HepG2 (cell line): ENCODE measurements at regions not wholly inside any gene's neighbourhood (a gene's known extent, or its start where the extent isn't known, plus 50 kb on each side); places are given as distances from the start of the nearest gene placed in this dataset.

Experiments
- ATAC-seq: fragments of 200-7000 bp; cut with Tn5 transposase; 3 replicates; pipeline ENCODE4 v1.9.1; 2020; ENCODE audit warnings: mild to moderate bottlenecking, moderate library complexity
- BruUV-seq: library from RNA; stranded (reverse); fragments of 400-500 nt; replicated peaks from 2 replicates; lab custom pipeline; 2021; lab: Mats Ljungman, UMichigan
- CTCF ChIA-PET: fragments of 300-600 bp; formaldehyde crosslinking; extraction: SDS; loops from one replicate; lab custom pipeline; 2021; ENCODE audit warnings: low total read pairs, inconsistent platforms, low intra/inter-chr PET ratio; lab: Yijun Ruan, JAX
- POLR2A ChIA-PET: fragments of 350-600 bp; sonication (Branson Sonifier 250); formaldehyde crosslinking; loops from one replicate; lab custom pipeline; 2020; ENCODE audit warnings: antibody characterized with exemption, inconsistent platforms; lab: Yijun Ruan, JAX
- DNase-seq: peaks from one replicate; pipeline ENCODE4 v3.0.0-alpha.2; 2015; ENCODE audit warnings: low spot score
- FAIRE-seq: peaks from 3 replicates; lab custom pipeline; 2011; peaks lifted over from hg19 to GRCh38; lab: Jason Lieb, UNC
- H2AFZ ChIP-seq: one replicate; pipeline ENCODE4 v1.6.1; 2011; ENCODE audit warnings: low read length, inconsistent platforms
- H3K27ac ChIP-seq: fragments of 300-600 bp; 3 replicates; pipeline ENCODE4 v1.8.0; 2011; ENCODE audit warnings: mixed run types, mild to moderate bottlenecking, mixed read lengths, low read length, inconsistent platforms; ENCODE audit not compliant: insufficient read depth; ENCODE audit errors: extremely low read length
- H3K27me3 ChIP-seq, 2 experiments: fragments of 200-600 bp in 1 of 2; 2 replicates in 1 of 2; 3 replicates in 1 of 2; pipeline versions ENCODE4 v1.6.0 to v1.8.0; 2011; ENCODE audit warnings: low read length in 2 of 2, mild to moderate bottlenecking in 2 of 2, moderate library complexity in 2 of 2, inconsistent platforms in 1 of 2; ENCODE audit not compliant: insufficient read depth in 2 of 2, control insufficient read depth in 1 of 2
- H3K36me3 ChIP-seq, 2 experiments: fragments of 200-600 bp in 1 of 2; replicated peaks in 1 of 2; 2 replicates in 1 of 2; 3 replicates in 1 of 2; pipeline versions ENCODE4 v1.5.1 to v1.8.0; 2011; ENCODE audit warnings: low read length in 2 of 2, inconsistent platforms in 1 of 2; ENCODE audit not compliant: insufficient read depth in 2 of 2, control insufficient read depth in 1 of 2
- H3K4me1 ChIP-seq: 2 replicates; pipeline ENCODE4 v1.5.1; 2012; ENCODE audit warnings: low read length, inconsistent platforms; ENCODE audit not compliant: insufficient read depth
- H3K4me2 ChIP-seq: 2 replicates; pipeline ENCODE4 v1.6.0; 2011; ENCODE audit warnings: low read depth, low read length, inconsistent platforms
- H3K4me3 ChIP-seq, 3 experiments: fragments of 200-600 bp in 1 of 3; sonication (generic), shearing (Covaris generic) in 1 of 3; replicated peaks in 1 of 3; 2 replicates each; pipeline ENCODE4 v1.5.1; 2011 to 2016; ENCODE audit warnings: low read length in 3 of 3, inconsistent platforms in 2 of 3, low read depth in 2 of 3, mild to moderate bottlenecking in 2 of 3, control low read depth in 1 of 3, mixed read lengths in 1 of 3; ENCODE audit not compliant: insufficient read depth in 1 of 3
- H3K79me2 ChIP-seq: one replicate; pipeline ENCODE4 v1.6.1; 2011; ENCODE audit warnings: low read length, inconsistent platforms; ENCODE audit not compliant: insufficient read depth
- H3K9ac ChIP-seq: 2 replicates; pipeline ENCODE4 v1.6.0; 2011; ENCODE audit warnings: mild to moderate bottlenecking, low read depth, low read length, inconsistent platforms; ENCODE audit not compliant: insufficient read depth
- H3K9me3 ChIP-seq: 2 replicates; pipeline ENCODE4 v1.5.1; 2012; ENCODE audit warnings: mild to moderate bottlenecking, low read length
- H4K20me1 ChIP-seq: 2 replicates; pipeline ENCODE4 v1.6.0; 2011; ENCODE audit warnings: inconsistent platforms, mild to moderate bottlenecking, low read length, moderate library complexity; ENCODE audit not compliant: insufficient read depth
- ATF1 ChIP-seq: IDR thresholded peaks from 2 replicates; pipeline ENCODE4 v1.6.1; 2016; ENCODE audit warnings: mild to moderate bottlenecking, control low read depth
- FOSL1 ChIP-seq: sonication (generic); formaldehyde crosslinking; IDR thresholded peaks from 2 replicates; pipeline ENCODE4 v1.9.0; 2021; ENCODE audit warnings: missing genetic modification reagents, borderline replicate concordance
- HMGA1 ChIP-seq: sonication (generic); formaldehyde crosslinking; conservative IDR thresholded peaks from 2 replicates; pipeline ENCODE4 v1.4.0; 2020; ENCODE audit warnings: missing genetic modification reagents
- MAFK ChIP-seq, 2 experiments: IDR thresholded peaks in 1 of 2; conservative IDR thresholded peaks in 1 of 2; 2 replicates each; pipeline ENCODE4 v1.6.1; 2011; ENCODE audit warnings: improper control_type of control experiment in 2 of 2, low read length in 2 of 2
- NR2F2 ChIP-seq: IDR thresholded peaks from 2 replicates; pipeline ENCODE4 v1.6.1; 2012; ENCODE audit warnings: low read depth, inconsistent platforms, borderline replicate concordance
- PCBP1 ChIP-seq: fragments of 200-400 bp; formaldehyde crosslinking; IDR thresholded peaks from 2 replicates; pipeline ENCODE4 v1.6.1; 2017; ENCODE audit warnings: mild to moderate bottlenecking, low read depth, low read length, borderline replicate concordance
- TCF12 ChIP-seq, 2 experiments: fragments of 450-650 bp in 1 of 2; sonication (generic) in 1 of 2; formaldehyde crosslinking in 1 of 2; IDR thresholded peaks; 2 replicates each; pipeline versions ENCODE4 v1.6.1 to v1.8.0; 2017 to 2022; ENCODE audit warnings: antibody characterized with exemption in 1 of 2, mild to moderate bottlenecking in 1 of 2, missing genetic modification reagents in 1 of 2, moderate library complexity in 1 of 2
- TCF7 ChIP-seq: sonication (generic); IDR thresholded peaks from 2 replicates; pipeline ENCODE4 v1.6.1; 2016; ENCODE audit warnings: antibody characterized with exemption, low read depth
- TEAD2 ChIP-seq: sonication (generic); formaldehyde crosslinking; IDR thresholded peaks from 2 replicates; pipeline ENCODE4 v1.9.0; 2021; ENCODE audit warnings: missing genetic modification reagents
- ZFP36L1 ChIP-seq: sonication (generic); formaldehyde crosslinking; IDR thresholded peaks from 2 replicates; pipeline ENCODE4 v1.8.0; 2022; ENCODE audit warnings: mild to moderate bottlenecking, missing genetic modification reagents, moderate library complexity
- ZNF326 ChIP-seq: sonication (generic); formaldehyde crosslinking; IDR thresholded peaks from 2 replicates; pipeline ENCODE4 v1.4.0; 2020; ENCODE audit warnings: missing genetic modification reagents, borderline replicate concordance
- ZNF354B ChIP-seq: sonication (generic); formaldehyde crosslinking; IDR thresholded peaks from 2 replicates; pipeline ENCODE4 v1.8.0; 2022; ENCODE audit warnings: mild to moderate bottlenecking, missing genetic modification reagents
- ZNF549 ChIP-seq: sonication (generic); formaldehyde crosslinking; IDR thresholded peaks from 2 replicates; pipeline ENCODE4 v1.5.0; 2020; ENCODE audit warnings: missing genetic modification reagents
- ZNF775 ChIP-seq: sonication (generic); formaldehyde crosslinking; IDR thresholded peaks from 2 replicates; pipeline ENCODE4 v1.4.0; 2020; ENCODE audit warnings: missing genetic modification reagents, mild to moderate bottlenecking, moderate library complexity, borderline replicate concordance
- in situ Hi-C: cut with HindIII; loops from 2 replicates; pipeline ENCODE4 v1.10.0; 2017; ENCODE audit warnings: low pct_unique_long_range_greater_than_20kb; ENCODE audit not compliant: extremely low pct_ligation_motif_present
- intact Hi-C: fragments of 100-400 bp; cut with micrococcal nuclease; formaldehyde crosslinking; loops from one replicate; pipeline ENCODE4 v1.10.0; 2022; ENCODE audit not compliant: unreplicated experiment
- TF ChIP-seq, protein P1 (sequence below): sonication (generic); formaldehyde crosslinking; IDR thresholded peaks from 2 replicates; pipeline ENCODE4 v1.5.0; 2020; ENCODE audit warnings: missing genetic modification reagents
- TF ChIP-seq, protein P2 (sequence below): sonication (generic); formaldehyde crosslinking; IDR thresholded peaks from 2 replicates; pipeline ENCODE4 v1.9.0; 2022; ENCODE audit warnings: low read depth, missing genetic modification reagents

- Histone ChIP-seq H3K9ac (no peak overlapping the region), H3K9me3 (peaks cover 96% of the 10 kb centered on the region), H2AFZ (no peak overlapping the region), H4K20me1 (no peaks in the 10 kb centered on the region), H3K36me3 (no peaks in the 10 kb centered on the region), H3K4me1 (no peaks in the 10 kb centered on the region), H3K79me2 (no peaks in the 10 kb centered on the region), H3K4me2 (no peak overlapping the region), H3K27me3 (no peaks in the 10 kb centered on the region), H3K4me3 (no peak overlapping the region), H3K27ac (no peak overlapping the region)
- ChIA-PET CTCF (no interaction called here), POLR2A (no interaction called here)
- ATAC-seq (no peak), FAIRE-seq (no peak), DNase-seq (no peak)
- TF ChIP-seq, protein P1, sequence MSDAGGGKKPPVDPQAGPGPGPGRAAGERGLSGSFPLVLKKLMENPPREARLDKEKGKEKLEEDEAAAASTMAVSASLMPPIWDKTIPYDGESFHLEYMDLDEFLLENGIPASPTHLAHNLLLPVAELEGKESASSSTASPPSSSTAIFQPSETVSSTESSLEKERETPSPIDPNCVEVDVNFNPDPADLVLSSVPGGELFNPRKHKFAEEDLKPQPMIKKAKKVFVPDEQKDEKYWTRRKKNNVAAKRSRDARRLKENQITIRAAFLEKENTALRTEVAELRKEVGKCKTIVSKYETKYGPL: no peak
- TF ChIP-seq TCF7: no peak
- TF ChIP-seq NR2F2: no peak
- TF ChIP-seq, protein P2, sequence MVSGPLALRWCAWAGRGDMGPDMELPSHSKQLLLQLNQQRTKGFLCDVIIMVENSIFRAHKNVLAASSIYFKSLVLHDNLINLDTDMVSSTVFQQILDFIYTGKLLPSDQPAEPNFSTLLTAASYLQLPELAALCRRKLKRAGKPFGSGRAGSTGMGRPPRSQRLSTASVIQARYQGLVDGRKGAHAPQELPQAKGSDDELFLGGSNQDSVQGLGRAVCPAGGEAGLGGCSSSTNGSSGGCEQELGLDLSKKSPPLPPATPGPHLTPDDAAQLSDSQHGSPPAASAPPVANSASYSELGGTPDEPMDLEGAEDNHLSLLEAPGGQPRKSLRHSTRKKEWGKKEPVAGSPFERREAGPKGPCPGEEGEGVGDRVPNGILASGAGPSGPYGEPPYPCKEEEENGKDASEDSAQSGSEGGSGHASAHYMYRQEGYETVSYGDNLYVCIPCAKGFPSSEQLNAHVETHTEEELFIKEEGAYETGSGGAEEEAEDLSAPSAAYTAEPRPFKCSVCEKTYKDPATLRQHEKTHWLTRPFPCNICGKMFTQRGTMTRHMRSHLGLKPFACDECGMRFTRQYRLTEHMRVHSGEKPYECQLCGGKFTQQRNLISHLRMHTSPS (CRISPR knock-in tag): no peak
- no peak for TF ChIP-seq FOSL1
- no peak for TF ChIP-seq HMGA1
- no peak for TF ChIP-seq ZNF775 (CRISPR knock-in tag)
- TF ChIP-seq PCBP1: no peak
- TF ChIP-seq ZNF326: no peak
- no peak for TF ChIP-seq MAFK (conservative IDR thresholded peaks at IDR 0.05 in 1 of 2, IDR thresholded peaks at IDR 0.05 in 1 of 2; ENCODE audit: low read length in 2 of 2)
- TF ChIP-seq ZNF354B (CRISPR knock-in tag): no peak
- TF ChIP-seq ZNF549 (CRISPR knock-in tag): no peak
- no peak for TF ChIP-seq TCF12 (IDR thresholded peaks at IDR 0.05)
- no peak for TF ChIP-seq TCF12 (CRISPR knock-in tag; IDR thresholded peaks at IDR 0.05)
- TF ChIP-seq ATF1 (CRISPR knock-in tag): no peak
- TF ChIP-seq TEAD2 (CRISPR knock-in tag): no peak
- no peak for TF ChIP-seq ZFP36L1
- in situ Hi-C loops (no loop called here), intact Hi-C loops (no loop called here)
- BruUV-seq: no TSS peak
Observed at GRCh38 chr16:62545039-62545438, 508.8 kb upstream of the CDH8 start.
